ENCODE measurements at regions not wholly inside any gene's neighbourhood (a gene's known extent, or its start where the extent isn't known, plus 50 kb on each side); places are given as distances from the start of the nearest gene placed in this dataset.

GRCh38 chrX:39171686-39172085 lies 370.4 kb downstream of the MID1IP1 start:
- intact Hi-C loops (cut with micrococcal nuclease), result no loop called here
- POLR2A ChIA-PET, result no interaction called here
- H3K4me2 ChIP-seq (ENCODE audit: low read length), result no peak overlapping the region
- ATAC-seq, result no peak
- H3K9ac ChIP-seq (ENCODE audit: low read length), result no peak overlapping the region
- H3K9me2 ChIP-seq (ENCODE audit: insufficient read depth), result no peaks in the 10 kb centered on the region
- H2AFZ ChIP-seq (ENCODE audit: low read depth, low read length, poor library complexity, severe bottlenecking), result no peak overlapping the region
- no peaks in the 10 kb centered on the region for H3K9me3 ChIP-seq (ENCODE audit: control insufficient read depth in 1 of 2, insufficient read depth in 1 of 2, low read depth in 1 of 2, low read length in 2 of 2)
- RAD21 ChIA-PET (ENCODE audit: low non-redundant PET in 1 of 2, low total read pairs in 2 of 2, uncharacterized antibody in 2 of 2, unreplicated experiment in 2 of 2), result no interaction called here
- no peak overlapping the region for H3K27ac ChIP-seq (ENCODE audit: low read depth, low read length)
- H3K4me3 ChIP-seq (replicated peaks in 1 of 2; ENCODE audit: low read depth in 1 of 2, low read length in 2 of 2), result no peak overlapping the region
- no TSS peak for BruUV-seq (replicated peaks)
- CTCF ChIA-PET, result interaction anchor here (1.9 kb wide), 1 partner anchor 20 kb away, joined by 4 read pairs; no protein-coding TSS in a partner anchor
- H3K27me3 ChIP-seq (ENCODE audit: insufficient read depth, low read length), result no peaks in the 10 kb centered on the region
- H3K79me2 ChIP-seq (ENCODE audit: insufficient read depth, low read length), result no peaks in the 10 kb centered on the region
- no peaks in the 10 kb centered on the region for H3K4me1 ChIP-seq (ENCODE audit: control insufficient read depth in 1 of 2, insufficient read depth in 2 of 2, low read length in 2 of 2)
- no peak for DNase-seq (ENCODE audit: low read depth, low spot score)
- no peaks in the 10 kb centered on the region for H4K20me1 ChIP-seq (ENCODE audit: insufficient read depth)
- no peaks in the 10 kb centered on the region for H3K36me3 ChIP-seq (ENCODE audit: control insufficient read depth in 1 of 2, insufficient read depth in 2 of 2, low read length in 2 of 2)
- no peak for TF ChIP-seq SP1 (IDR thresholded peaks at IDR 0.05; ENCODE audit: low read depth)
- TF ChIP-seq CTCF (IDR thresholded peaks at IDR 0.05 in 2 of 3, conservative IDR thresholded peaks at IDR 0.05 in 1 of 3; ENCODE audit: borderline replicate concordance in 1 of 3, insufficient read depth in 1 of 3, low read depth in 2 of 3, low read length in 2 of 3), result no peak
- TF ChIP-seq POLR2A (IDR thresholded peaks at IDR 0.05; ENCODE audit: borderline replicate concordance, extremely low read depth, insufficient read depth, insufficient read length), result no peak
- TF ChIP-seq REST (IDR thresholded peaks at IDR 0.05; ENCODE audit: low read depth), result no peak
- TF ChIP-seq ATF3 (IDR thresholded peaks at IDR 0.05), result no peak
- no peak for TF ChIP-seq ZFX (IDR thresholded peaks at IDR 0.05)
- TF ChIP-seq RAD21 (IDR thresholded peaks at IDR 0.05; ENCODE audit: low read depth), result no peak
- TF ChIP-seq MAX (IDR thresholded peaks at IDR 0.05), result no peak
- no peak for TF ChIP-seq EGR1 (IDR thresholded peaks at IDR 0.05; ENCODE audit: low read depth)
- TF ChIP-seq SIN3A (IDR thresholded peaks at IDR 0.05; ENCODE audit: low read depth), result no peak
- TF ChIP-seq EZH2 (IDR thresholded peaks at IDR 0.05), result no peak

All from HCT116 (cell line).